EH (cell line): ENCODE measurements at regions not wholly inside any gene's neighbourhood (a gene's known extent, or its start where the extent isn't known, plus 50 kb on each side); places are given as distances from the start of the nearest gene placed in this dataset.

ENCODE experiments used
- DNase-seq: peaks from one replicate; pipeline ENCODE4 v3.0.0-alpha.2; 2015; ENCODE audit warnings: low read depth

DNA sequence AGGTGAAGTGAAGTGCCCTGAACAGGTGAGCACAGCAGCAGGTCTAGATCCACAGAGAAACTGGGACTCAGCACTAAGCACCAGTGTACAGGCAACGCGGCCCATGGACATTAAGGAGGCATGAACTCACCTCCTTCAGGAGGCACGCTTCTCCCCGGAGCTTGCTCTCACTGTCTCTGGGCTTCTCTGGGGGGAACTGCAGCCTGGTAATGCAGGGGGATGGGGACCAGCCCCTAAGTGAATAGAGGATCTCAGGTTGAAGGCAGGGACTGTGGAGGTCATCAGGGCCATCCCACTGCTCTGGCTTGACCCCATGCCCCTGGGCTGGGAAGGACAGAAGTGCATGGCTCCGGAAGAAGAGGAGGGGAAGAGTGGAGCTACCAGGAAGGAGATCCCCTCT lies 495.6 kb upstream of the B3GAT1 start:
- no peak for DNase-seq

DNA sequence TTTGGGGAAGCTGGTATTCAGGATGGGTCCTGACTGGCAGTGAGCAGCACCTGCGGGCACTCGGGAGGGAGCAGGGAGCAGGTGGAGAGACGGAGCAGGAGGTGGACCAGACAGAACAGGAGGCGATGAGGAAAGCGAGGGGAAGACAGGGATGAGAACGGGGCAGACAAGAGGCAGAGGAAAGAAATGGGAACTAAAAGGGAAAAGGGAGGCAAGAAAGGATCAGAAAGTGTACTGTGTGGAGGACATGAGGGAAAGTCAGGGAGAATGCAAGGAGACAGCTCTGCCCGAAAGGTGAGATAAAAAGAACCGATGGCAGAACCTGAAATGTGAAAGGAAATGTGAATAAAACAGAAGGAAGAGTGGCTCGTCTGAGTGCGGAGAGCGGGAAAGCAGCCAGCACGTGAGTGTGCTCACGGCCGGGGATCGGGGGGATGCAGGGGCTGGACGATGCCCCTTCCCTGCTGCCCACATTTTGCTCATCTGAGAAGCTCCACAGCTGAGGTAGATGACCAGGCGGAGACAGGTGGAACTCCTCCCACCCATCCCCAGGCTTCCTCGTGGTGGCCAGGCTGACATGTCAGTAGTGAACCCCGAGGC lies 494.4 kb upstream of the B3GAT1 start:
- DNase-seq, result no peak

DNA sequence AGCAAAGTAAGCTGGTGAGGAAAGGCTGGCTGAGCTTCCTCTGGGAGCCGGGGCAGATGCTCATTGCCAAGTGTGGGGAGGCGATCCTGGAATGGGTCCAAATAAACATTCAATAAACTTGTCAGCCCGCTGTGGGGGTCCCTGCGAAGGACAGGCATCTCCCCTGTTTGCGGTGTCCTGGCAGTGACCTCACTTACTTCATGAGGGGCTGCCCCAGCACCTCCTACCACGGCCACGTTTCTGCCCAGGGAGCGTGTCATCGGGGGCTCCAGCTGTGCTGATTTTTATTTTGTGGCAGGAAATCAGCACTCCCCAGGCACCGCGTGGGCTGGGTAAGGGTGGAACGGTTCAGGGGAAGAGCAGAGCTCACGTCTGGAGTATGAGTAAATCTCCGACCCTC lies 493.9 kb upstream of the B3GAT1 start:
- DNase-seq, result no peak

DNA sequence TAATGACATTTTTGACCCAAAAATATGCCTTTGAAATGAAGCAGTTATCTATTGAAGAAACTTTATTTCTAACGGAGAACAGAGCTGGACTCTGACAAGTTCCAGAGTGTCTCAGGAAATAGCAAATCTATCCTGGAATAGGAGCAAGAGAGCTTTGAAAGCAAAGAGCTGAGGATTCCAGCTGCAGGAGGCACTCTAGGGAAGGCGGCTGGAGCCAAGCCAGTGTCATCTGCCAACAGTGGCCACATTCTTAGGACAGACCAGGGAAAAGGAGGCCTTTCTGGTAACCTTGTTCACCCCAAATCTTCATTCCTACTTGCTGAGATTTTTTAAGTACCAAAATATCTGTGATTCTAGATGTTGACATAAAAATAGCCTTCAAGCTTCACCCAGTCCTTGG lies 493.5 kb upstream of the B3GAT1 start:
- no peak for DNase-seq

DNA sequence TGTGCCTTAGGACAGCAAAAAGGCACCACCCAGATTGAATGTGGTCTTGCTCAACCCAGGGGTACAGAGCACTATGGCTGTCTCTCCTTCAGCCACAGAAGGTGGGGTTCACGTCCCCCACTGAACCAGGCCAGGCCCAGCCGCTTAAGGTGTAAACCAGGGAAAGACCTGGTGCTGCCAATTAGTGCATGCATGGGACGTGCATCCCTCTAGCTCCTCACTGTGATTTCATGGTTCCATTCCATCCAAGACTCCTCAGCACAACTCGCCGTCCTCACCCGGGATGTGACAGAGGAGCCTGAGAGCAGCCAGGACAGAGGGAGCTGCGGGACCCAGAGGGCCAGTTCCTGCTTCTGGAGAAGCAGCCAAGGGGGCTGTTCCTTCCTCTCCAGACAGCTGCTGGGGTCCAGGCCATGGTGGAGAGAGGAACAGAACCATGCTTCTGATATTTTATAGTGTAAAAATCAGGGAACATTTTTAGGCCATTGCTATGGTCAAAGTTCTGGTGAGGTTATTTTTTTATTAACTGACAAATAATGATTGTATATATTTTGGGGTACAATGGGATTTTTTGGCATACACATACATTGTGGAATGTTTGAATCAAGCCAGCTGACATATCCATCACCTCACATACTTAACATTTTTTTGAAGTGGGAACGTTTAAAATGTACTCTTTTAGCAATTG lies 492.2 kb upstream of the B3GAT1 start:
- DNase-seq, result no peak

DNA sequence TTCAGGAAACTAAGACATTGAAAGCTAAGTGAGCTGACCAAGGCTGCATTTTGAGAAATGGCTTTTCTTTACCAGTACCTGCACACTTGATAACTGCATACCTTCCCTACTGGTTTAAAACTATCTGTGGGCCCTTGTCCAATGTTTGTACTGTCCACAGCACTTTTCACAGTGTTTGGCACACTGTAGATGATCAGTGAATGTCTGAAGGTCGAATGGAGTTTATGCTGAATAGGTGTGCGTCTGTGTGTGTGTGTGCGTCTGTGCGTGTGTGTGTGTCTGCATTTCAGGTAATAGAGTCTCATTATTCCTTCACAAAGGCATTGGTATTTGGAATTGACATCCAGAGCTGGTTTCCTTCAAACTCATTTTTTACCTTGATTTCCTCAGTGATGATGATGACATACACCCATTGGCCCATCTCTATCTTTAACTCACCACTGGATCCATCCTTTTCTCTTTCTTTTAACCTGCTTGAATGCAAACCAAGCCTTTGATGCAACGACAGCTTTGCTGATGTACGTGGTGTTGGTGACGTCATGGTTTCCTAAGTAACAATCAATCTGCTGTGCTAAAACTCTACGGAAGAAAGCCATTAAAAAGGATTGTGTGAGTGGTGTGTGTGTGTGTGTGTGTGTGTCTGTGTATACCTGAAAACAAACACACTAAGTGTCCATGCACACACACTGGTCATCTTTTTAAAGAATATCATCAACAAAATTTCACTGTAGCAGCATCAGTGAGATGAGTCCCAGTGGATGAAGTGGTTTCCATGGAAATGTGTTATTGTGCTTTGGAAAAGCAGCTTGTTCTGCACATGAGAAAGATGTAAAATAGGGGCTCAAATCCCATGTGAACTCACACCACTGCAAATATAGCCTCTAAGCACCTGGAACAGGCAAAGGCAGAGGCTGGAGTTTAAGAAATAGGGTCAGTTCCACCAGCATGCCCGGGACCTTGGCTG lies 490.2 kb upstream of the B3GAT1 start:
- no peak for DNase-seq

DNA sequence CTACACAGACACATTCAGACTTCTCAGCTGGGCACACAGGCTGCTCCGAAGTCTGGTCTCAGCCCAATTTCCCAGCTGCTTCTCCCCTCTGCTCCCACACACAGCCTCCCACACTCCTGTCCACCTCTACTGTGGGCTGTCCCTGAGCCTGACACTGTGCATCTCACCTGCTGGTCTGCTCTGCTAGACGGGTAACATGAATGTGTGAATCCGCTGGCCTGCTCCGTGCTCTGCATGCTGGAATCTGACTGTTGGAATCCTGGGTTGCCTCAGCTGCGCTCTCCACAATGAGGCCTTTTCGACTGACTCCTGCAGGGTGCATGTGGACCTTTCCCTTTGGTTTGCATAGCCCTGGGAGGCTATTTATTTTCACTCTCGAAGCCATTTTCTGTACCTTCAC lies 489.5 kb upstream of the B3GAT1 start:
- DNase-seq, result no peak

DNA sequence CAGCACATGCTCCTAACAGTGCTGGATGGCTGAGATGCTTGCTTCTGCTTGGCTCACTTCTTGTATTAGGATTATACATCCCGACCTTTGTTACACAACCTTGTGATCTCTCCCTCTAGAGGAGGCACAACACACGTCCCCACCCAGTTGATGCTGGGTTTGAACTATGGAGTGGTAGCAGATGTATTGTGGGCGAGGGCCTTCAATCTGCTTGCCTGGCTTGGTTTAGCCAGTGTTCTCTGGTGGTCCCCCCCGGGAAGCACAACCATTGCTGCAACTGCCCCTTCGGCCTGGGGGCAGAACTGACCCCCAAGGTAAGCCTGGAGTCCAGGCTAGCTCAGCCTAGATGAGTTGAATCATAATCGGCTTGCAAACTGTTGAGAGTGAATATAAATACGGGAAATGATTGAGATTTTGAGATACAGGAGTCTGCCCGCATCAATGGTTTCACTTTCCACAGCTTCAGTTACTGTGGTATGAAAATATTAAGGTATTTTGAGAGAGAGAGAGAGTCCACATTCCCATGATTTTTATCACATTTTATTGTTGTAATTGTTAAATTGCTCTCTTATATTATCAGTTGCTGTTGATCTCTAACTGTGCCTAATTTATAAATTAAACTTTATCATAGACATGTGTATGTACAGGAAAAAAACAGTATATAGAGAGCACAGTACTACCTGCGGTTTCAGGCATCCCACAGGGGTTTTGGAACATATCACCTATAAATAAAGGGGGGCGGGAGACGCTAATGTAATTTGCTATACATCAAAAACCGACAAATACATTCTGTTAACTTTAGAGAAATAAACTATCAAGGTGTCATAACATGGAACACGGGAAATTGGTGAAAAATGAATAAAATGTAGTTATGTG lies 482.0 kb upstream of the B3GAT1 start:
- DNase-seq, result no peak

DNA sequence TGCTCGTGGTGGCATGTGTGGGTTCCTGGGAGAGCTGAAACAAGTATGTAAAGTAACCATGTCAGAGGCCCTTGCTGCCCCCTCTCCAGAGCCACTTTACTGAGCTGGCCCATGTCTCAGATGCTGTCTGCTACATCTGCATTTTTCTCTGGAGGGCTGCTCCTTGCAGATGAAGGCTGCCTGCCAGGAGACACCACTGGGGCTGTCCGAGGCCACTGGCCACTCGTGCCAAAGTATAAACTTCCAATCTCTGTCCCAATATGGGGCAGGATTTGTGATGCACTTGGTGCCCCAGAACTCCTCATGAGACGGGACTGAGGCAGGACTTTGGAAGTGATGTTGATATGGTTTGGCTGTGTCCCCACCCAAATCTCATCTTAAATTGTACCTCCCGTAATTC lies 478.4 kb upstream of the B3GAT1 start:
- DNase-seq, result no peak

DNA sequence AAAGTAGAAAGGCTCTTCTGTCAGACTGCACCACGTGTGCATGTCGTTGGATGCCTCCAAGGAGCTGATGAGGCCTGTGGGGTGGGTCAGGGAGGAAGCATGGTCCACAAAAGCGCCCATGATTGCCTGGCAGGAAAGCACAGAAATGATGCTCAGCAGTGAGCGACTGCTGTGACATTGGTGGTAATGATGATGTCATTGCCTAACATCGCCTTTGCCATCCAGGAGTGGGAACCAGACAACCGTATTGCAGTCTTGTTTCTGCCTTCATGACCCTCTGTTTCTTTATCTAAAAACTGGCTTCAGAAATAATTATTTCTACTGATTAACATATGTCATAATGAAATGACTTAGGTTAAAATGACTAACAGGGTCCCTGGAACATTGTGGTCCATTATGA lies 477.8 kb upstream of the B3GAT1 start:
- no peak for DNase-seq

DNA sequence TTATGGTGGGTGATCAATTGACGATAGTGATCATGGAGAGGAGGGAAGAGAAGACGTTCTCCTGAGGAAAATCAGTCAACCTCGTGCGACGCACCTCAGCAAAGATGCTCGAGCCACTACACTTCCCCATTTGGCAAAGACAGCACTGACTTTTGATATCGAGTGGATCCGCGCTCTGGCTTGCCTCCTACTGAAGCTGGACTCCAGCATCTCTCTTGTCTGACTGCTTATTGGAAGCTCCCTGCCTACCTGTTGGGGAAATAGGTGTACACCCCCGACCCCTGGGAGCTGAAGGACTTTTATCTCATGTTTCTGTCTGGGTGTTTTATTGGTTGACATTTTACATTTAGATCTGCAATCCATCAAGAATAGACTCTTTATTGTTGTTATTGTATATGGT lies 476.8 kb upstream of the B3GAT1 start:
- no peak for DNase-seq

DNA sequence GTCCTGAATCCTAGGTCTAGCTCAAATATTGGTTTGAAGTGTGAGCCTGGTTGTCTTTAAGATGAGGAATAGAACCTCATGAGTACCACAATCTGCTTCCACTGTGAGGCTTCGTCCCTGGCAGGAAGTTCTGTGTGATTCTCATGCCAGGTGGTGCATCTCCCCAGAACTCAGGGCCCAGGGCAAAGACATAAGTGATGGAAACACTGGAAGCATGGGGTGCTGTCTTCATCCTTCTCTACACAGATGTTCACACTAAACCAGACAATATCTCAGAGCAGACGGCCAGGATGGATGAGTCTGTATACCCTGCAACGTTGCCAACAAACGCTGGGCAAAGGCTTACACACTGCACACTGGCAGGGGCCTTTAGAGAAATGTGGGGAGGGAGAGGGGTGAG lies 475.9 kb upstream of the B3GAT1 start:
- no peak for DNase-seq

DNA sequence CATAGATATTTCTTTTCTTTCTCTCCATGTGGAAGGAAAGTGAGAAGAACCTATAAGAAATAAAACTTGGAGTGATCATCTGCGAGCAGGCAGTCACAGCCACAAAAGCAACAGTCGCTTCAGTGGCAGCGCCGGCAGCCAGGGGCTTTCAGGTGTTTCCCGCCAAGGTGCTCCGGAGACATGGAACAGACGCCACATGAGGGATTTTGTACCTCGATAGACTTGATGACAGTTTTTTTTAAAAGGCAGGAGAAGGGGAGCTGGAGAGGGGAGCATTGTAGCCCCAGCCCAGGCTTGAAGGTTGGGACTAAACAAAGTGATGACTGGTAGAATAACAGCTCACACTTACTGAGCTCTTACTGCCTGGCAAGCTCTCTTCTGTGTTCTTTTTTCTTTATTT lies 471.4 kb upstream of the B3GAT1 start:
- no peak for DNase-seq

DNA sequence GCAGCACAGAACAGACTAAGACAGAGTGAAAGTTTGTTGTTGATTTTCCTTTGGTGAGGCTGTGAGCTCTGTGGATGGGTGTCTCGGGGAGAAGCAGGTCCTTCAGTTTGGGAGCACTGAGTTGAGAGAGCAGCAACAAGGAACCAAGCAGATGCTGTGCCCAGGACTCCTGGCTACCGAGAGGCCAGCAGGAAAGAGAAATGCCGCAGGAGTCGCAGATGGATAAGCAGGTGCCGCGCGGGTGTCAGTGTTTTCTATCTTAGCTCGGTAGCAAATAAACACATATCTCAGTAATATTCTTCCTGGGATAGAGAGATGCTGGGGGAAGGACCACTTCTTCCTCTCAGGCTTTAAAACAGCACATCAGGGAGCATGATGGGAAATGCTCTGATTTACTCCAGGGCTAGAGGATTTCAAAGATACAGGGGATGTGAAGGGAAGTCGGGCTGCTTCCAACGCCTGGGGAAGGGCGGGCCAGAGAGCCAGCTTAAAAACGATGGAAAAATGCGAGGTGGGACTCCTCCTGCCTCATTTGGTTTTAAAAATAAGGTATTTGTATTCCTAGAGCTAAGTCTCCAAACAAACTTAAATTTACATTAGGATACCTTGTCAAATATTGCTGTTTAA lies 470.7 kb upstream of the B3GAT1 start:
- no peak for DNase-seq

DNA sequence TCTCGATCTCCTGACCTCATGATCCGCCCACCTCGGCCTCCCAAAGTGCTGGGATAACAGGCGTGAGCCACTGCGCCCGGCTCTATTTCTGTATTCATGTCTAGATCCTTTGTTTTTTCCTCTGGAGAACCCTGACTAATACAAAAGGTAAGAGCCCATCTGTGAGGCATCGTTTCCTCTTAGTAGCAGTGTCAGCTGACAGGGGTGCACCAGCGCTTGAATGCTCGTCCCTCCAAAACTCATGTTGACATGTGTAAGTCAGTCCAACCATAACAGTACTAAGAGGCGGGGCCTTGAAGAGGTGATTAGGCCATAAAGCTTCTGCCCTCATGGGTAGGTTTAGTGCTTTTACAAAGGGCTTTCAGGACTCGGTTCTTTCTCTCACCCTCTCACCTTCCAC lies 470.1 kb upstream of the B3GAT1 start:
- DNase-seq, result no peak

DNA sequence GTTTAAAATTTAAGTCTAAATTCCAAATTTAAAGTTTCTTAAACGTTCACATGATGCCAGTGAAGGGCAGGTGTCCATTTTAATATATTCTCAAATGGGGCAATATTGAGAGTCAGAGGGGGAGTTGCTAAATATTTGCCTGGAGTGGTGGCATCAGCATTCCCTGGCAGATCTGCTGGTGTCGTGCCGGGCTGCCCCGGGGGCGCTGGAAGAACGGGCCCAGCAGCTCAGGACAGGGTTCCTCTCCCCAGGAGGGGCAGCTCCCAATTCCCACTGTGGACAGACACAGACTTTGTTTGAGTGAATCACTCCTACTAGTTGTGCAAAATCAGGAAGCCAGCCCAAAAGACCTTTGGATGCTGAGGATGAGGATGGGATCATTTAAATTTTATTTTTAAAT lies 468.7 kb upstream of the B3GAT1 start:
- no peak for DNase-seq

DNA sequence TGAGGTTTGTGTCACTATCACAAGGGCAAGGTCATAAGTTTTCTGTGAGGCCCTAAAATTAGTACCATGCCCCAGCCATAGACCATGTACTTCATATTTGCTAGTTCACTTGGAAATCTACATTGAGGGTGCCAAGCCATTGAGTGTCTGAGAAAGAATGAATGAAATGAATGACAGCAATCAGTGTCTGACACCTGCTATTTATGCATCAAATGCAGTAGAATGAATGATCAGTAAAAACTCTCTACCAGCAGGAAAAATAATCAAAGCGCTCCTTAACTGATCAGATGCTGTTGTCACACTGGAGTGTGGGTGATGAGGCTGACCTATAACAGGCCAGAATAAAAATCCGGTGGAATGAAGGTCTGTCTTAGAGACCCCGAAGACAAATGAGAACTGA lies 467.9 kb upstream of the B3GAT1 start:
- DNase-seq, result no peak

DNA sequence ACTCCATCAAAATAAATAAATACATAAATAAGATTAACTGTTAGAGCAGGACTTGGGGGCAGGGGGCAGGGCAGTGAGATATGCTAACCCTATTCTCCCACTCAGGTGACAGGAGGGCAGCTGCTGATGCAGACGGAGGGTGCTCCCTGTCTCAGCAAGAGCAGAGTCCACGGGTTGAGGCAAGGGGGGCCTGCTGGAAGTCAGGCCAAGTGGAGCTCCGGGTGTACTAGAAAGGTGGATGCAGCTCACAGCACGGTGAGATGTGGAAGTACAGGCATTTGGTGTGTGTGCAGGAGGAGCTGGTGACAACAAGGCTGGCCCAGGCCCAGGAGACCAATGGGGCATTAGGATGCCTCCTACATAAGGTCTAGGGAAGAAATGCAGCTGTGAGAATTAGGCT lies 467.3 kb upstream of the B3GAT1 start:
- DNase-seq, result no peak

DNA sequence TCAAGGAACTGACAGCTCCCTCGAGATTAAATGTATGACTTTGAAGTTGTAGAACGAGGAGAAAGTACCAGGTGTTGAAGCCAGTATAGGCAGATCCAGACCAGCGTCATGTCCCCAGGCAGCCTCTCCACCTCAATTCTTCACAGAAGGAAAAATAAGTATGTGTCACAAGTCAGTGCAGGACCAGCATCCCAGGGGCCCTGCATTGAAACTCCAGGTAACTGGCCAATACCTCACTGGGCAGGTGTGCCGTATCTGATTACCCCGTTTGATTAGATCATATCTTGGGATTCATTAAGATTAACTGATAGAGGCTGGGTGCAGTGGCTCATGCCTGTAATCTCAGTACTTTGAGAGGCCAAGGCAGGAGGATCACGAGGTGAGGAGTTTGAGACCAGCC lies 466.7 kb upstream of the B3GAT1 start:
- DNase-seq, result no peak

DNA sequence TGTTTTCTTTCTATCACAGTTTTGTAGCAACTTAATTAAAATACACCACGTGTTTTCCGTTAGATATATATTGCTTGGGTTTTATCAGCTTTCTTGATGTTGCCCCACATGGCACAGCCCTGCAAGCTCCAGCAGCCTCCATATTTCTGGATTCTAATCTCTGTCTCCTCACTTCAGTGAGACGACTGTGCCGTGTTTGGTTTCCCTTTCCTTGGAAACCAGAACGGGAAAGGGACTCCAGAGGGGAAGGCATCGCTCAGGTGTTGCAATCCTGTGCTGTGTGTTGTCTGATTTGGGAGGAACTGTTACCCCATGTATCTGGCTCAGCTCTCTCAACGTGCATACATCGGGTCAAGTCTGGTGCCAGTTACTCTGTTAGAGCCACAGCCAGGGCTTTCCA lies 464.2 kb upstream of the B3GAT1 start:
- DNase-seq, result no peak

DNA sequence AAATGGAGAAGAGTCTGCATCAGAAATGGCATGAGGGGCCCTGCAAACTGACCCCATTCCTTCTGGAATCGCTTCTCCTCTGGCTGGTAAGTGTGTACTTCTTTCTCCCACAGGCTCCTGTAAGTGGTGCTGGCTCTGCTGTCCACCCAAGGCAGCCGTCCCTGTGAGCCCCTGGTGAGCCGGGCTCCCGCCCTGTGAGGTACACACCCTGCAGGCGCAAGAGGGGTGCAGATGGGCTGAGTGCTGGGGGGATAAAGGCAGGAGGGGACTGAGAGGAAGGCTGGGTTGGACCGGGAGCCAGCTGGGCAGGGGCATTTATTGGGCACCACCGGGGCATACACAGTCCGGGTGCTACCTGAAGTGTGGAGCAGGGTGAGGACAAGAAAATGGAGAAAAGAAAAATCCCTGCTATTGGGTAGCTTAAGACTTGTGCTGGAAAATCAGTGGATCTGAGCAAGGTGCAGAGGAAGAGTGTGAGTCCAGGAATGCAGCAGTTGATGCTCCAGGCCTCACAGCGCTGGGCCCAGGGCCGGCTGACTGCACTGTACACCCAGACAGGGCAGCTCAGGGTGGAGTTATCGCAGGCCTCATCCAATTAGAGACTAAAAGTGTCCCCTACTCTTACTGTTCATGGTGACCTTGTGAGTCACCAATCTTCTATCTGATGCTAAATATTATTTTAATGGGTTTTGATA lies 455.1 kb upstream of the B3GAT1 start:
- DNase-seq, result no peak
